ENCODE measurements at regions not wholly inside any gene's neighbourhood (a gene's known extent, or its start where the extent isn't known, plus 50 kb on each side); places are given as distances from the start of the nearest gene placed in this dataset.

DNA sequence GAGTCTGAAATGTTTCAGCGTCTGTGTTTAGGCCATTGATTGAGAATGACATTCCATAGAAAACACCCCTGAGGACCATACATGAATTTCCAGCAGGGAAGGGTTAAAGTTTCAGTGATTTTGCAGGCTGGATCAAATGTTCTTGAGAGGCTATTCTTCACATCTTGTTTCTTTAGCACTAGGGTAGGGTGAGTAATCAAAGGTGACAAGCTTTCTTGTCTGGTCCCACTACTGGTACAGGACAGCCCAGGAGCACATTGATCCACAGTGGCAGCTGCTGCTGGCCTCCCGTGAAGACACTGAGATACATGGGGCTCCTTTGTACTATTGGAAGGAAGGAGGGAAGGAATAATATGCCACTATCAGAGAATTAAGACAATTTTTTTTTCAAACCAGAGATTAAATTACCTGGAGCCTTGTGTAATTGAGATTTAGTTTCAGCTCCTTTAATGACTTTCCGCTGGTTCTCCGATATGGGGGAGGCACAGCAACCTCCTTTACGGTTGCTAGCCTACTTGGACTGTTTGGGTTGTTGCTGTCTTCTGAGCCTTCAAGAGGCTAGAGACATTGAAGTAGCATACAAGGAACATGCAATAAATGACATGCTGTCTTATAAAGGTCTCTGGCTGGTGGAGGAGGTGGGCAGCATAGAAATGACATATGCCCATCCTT is 368.9 kb downstream of the SOX11 start:
- no peak for TF ChIP-seq CTCF (IDR thresholded peaks at IDR 0.05)

DNA sequence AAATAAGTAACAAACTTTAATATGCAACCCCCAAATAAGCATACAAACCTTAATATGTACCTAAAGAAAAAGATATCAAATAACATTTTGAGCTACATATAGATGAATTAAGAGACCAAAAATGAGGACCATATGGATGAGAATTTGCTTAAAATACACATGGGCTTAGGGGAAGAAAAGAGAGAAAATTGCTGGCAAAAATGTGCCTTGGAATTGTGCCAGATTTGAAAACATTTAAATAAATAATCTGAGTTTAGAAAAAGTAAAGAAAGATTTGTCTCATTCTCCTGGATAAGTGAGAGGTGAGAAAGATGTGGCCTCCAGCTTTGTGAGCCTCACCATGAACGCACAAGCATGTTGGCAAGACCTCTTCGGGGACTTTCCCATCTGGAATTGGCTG is 372.6 kb downstream of the SOX11 start:
- TF ChIP-seq CTCF (IDR thresholded peaks at IDR 0.05) = no peak

GRCh38 chr2:6065703-6066102 is 373.5 kb downstream of the SOX11 start:
- no peak for TF ChIP-seq CTCF (IDR thresholded peaks at IDR 0.05)

DNA sequence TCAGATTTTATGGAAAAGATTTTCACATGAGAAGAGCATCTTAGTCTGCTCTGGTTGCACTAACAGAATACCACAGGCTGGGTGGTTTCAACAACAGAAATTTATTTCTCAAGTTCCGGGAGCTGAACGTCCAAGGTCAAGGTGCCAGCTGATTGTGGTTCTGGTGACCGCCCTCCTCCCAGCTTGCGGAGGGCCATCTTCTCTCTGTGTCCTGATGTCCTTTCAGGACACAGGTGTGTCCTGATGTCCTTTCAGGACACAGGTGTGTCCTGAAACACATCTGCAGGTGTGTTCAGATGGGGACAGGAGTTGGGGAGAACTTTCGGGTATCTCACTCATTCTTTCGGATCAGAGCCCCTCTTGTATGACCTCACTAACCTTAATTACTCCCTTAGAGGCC is 374.9 kb downstream of the SOX11 start:
- TF ChIP-seq CTCF (IDR thresholded peaks at IDR 0.05) = no peak

GRCh38 chr2:6067806-6068205 is 375.6 kb downstream of the SOX11 start:
- no peak for TF ChIP-seq CTCF (IDR thresholded peaks at IDR 0.05)

DNA sequence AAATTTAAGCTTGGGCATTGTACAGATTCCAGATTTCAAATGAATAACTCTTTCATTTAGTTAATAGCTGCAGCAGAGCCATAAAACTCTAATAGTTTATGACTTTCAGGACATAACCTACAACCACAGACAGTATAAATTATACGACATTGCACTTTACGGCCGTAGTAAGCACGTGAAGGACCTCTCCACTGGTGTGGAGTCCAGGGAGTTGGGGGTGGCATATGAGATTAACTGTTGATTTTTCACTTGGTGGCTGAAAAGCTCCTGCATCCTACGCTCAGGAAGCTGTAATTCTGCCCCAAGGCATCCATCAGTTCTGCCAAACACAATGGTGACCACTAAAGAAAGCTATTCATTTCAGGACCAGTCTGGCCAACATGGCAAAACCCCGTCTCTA is 376.2 kb downstream of the SOX11 start:
- no peak for TF ChIP-seq CTCF (IDR thresholded peaks at IDR 0.05)

GRCh38 chr2:6069381-6069780 is 377.2 kb downstream of the SOX11 start:
- no peak for TF ChIP-seq CTCF (IDR thresholded peaks at IDR 0.05)

DNA sequence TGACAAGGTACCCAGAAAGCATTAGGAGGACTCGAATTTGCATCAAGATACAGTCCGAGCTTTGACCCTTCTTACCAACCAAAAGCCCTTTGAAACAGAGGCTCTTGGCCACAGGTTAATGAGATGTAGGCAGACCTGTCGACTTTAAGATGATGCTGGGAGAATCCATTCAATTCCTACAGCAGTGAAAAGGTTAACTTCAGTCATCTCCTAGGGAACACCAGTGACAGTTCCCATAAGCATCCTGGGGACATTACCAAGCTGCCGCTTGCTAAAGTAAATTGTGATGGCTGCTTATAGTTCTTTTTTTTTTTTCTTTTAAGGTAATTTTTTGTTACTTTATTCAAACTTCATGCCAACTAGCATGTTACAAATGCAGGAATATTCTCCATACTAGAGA is 379.3 kb downstream of the SOX11 start:
- TF ChIP-seq CTCF (IDR thresholded peaks at IDR 0.05) = no peak

Data from LNCAP (cell line).